Suprapubic skin (tissue), 4 donors: ENCODE measurements at regions not wholly inside any gene's neighbourhood (a gene's known extent, or its start where the extent isn't known, plus 50 kb on each side); places are given as distances from the start of the nearest gene placed in this dataset.
"Not testable (repeated sequence)": the region's sequence is repeated elsewhere in the genome, so short reads cannot be mapped to it uniquely, and the experiment has no call there.

Source experiments
- CTCF ChIP-seq, 2 donors: fragments of 200-600 bp in 1 of 2; fragments of 450-650 bp in 1 of 2; sonication (generic) in 1 of 2; IDR thresholded peaks; one replicate each; pipeline ENCODE4 v1.5.1; 2016 to 2019; ENCODE audit warnings: antibody characterized with exemption in 2 of 2, mild to moderate bottlenecking in 1 of 2, moderate library complexity in 1 of 2
- EP300 ChIP-seq: sonication (generic); formaldehyde crosslinking; IDR thresholded peaks from one replicate; pipeline ENCODE4 v1.6.1; 2017; ENCODE audit warnings: antibody characterized with exemption
- POLR2AphosphoS5 ChIP-seq, 3 donors: sonication (generic); formaldehyde crosslinking; IDR thresholded peaks; one replicate each; pipeline ENCODE4 v1.6.1; 2017; ENCODE audit warnings: antibody characterized with exemption in 3 of 3

GRCh38 chr5:144994356-144994755 is 823.7 kb downstream of the KCTD16 start:
- not testable (repeated sequence) for TF ChIP-seq CTCF (IDR thresholded peaks at IDR 0.05); POLR2AphosphoS5 (IDR thresholded peaks at IDR 0.05); EP300
